GM19438 (cell line): ENCODE measurements at regions not wholly inside any gene's neighbourhood (a gene's known extent, or its start where the extent isn't known, plus 50 kb on each side); places are given as distances from the start of the nearest gene placed in this dataset.
"Not testable (repeated sequence)": the region's sequence is repeated elsewhere in the genome, so short reads cannot be mapped to it uniquely, and the experiment has no call there.

Experiments used
- ATAC-seq: cut with Tn5 transposase; IDR thresholded peaks from one replicate; pipeline ENCODE4 v1.9.1; 2021; ENCODE audit warnings: low read depth; ENCODE audit not compliant: unreplicated experiment

DNA sequence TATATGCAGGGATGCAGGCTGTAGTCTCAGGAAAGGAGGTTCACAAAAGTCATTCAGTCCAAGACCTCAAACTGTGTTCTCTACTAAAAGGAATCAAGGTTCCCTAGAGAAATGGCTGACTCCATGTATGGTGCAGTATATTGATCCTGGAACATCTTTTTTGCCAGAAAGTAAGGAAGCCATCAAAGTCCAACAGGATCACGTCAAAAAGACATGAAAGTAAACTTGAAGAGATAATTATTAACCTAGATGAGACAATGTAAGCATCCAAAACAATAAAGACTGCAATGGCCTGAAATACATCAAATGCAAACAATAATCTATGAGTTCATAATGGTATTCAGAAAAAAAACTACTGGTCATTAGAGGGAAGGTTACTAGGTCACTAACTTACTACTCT lies 115.6 kb upstream of the FABP2 start:
- ATAC-seq = not testable (repeated sequence)

- not testable (repeated sequence) for ATAC-seq
Measured at GRCh38 chr4:119408561-119409224, 86.8 kb upstream of the FABP2 start.

GRCh38 chr4:119406721-119407460 lies 85.0 kb upstream of the FABP2 start:
- ATAC-seq = not testable (repeated sequence)

- ATAC-seq = not testable (repeated sequence)
Measured at GRCh38 chr4:119406041-119406440, 84.1 kb upstream of the FABP2 start.

GRCh38 chr4:119402322-119403308 lies 80.7 kb upstream of the FABP2 start:
- ATAC-seq = peak; percentile 74

DNA sequence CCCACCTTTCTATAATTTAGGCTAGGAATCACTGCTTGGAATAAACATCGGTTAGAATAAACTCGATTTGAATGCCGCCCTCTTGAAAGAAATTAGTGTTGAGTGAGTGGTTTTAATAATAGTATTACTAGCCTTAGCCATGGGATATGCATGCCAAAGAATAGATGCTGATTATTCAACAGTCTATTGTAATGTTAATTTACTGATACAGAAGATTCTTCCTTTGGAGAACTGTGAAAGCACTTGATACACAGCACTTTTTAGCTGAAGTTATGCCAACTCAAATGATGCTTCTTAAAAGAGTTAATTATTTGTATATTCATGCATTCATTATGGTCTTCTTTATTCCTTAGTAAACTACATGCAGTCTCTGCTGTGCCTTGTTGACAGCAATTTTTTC lies 73.8 kb upstream of the FABP2 start:
- not testable (repeated sequence) for ATAC-seq

- no peak for ATAC-seq
Measured at GRCh38 chr4:119394826-119395225, 72.9 kb upstream of the FABP2 start.

DNA sequence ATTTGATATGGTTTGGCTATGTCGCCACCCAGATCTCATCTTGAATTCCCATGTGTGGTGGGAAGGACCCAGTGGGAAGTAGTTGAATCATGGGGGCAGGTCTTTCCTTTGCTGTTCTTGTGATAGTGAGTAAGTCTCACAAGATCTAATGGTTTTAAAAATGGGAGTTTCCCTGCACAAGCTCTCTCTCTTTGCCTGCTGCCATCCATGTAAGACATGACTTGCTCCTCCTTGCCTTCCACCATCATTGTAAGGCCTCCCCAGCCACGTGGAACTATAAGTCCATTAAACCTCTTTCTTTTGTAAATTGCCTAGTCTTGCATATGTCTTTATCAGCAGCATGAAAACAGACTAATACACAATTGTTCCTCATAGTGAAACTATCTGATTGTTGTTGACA lies 66.9 kb upstream of the FABP2 start:
- ATAC-seq = not testable (repeated sequence)

DNA sequence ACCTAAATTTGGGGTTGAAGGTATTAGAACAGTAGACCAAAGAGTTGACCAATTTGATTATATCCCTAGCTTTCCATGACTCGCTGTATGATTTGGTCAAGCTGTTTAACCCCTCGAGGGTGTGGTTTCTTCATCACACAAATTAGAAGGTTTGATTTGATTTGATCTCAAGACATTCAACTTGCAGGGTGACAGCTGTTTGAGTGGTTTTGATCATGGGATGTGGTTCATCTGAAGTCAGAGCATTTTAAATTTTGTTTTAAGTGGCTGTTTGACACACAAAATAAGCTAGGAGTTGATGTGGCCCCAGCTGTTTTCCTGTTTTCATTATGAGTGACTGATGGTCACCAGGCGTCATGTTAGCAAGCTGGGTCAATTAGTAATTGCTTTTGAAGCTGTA lies 52.7 kb upstream of the FABP2 start:
- ATAC-seq = not testable (repeated sequence)

- ATAC-seq = not testable (repeated sequence)
Measured at GRCh38 chr4:119372316-119373062, 50.6 kb upstream of the FABP2 start.
